Neural cell (in vitro differentiated cells): ENCODE measurements at regions not wholly inside any gene's neighbourhood (a gene's known extent, or its start where the extent isn't known, plus 50 kb on each side); places are given as distances from the start of the nearest gene placed in this dataset.

Experiments
- H2AFZ ChIP-seq: fragments of 200-600, 300-800 bp; sonication (generic), shearing (Covaris generic); 2 replicates; pipeline ENCODE4 v1.6.0; 2014; ENCODE audit warnings: low read depth, mild to moderate bottlenecking, antibody characterized with exemption, low read length, moderate library complexity
- H3F3A ChIP-seq: fragments of 200-600 bp; shearing (Covaris generic); 2 replicates; pipeline ENCODE4 v1.6.1; 2016; ENCODE audit warnings: mild to moderate bottlenecking, moderate library complexity, mixed read lengths, antibody characterized with exemption, low read length; ENCODE audit not compliant: insufficient read depth, poor library complexity, severe bottlenecking
- H3K27ac ChIP-seq: fragments of 200-600, 300-800 bp; sonication (generic), shearing (Covaris generic); 2 replicates; pipeline ENCODE4 v1.5.1; 2014; ENCODE audit warnings: mild to moderate bottlenecking, low read length, moderate library complexity
- H3K27me3 ChIP-seq: fragments of 300-800, 200-600 bp; sonication (generic), shearing (Covaris generic); 2 replicates; pipeline ENCODE4 v1.6.0; 2014; ENCODE audit warnings: mild to moderate bottlenecking, low read depth, low read length, moderate library complexity; ENCODE audit not compliant: insufficient read depth
- H3K36me3 ChIP-seq: fragments of 300-800, 200-600 bp; sonication (generic), shearing (Covaris generic); 2 replicates; pipeline ENCODE4 v1.5.1; 2014; ENCODE audit warnings: mild to moderate bottlenecking, antibody characterized with exemption, low read length, moderate library complexity; ENCODE audit not compliant: insufficient read depth
- H3K4me2 ChIP-seq: fragments of 300-800, 200-600 bp; sonication (generic), shearing (Covaris generic); 2 replicates; pipeline ENCODE4 v1.6.0; 2014; ENCODE audit warnings: mild to moderate bottlenecking, low read length
- H3K4me3 ChIP-seq: fragments of 300-800, 200-600 bp; sonication (generic), shearing (Covaris generic); 2 replicates; pipeline ENCODE4 v1.5.1; 2014; ENCODE audit warnings: mild to moderate bottlenecking, low read length, moderate library complexity
- H3K79me2 ChIP-seq: fragments of 200-600 bp; shearing (Covaris generic); replicated peaks from 2 replicates; pipeline ENCODE4 v1.6.0; 2014; ENCODE audit warnings: mild to moderate bottlenecking, low read length, moderate library complexity; ENCODE audit not compliant: insufficient read depth
- H3K9ac ChIP-seq: fragments of 300-800, 200-600 bp; sonication (generic), shearing (Covaris generic); 2 replicates; pipeline ENCODE4 v1.6.1; 2016; ENCODE audit warnings: mild to moderate bottlenecking, low read length, mixed read lengths
- H3K9me2 ChIP-seq: fragments of 200-600 bp; shearing (Covaris generic); 2 replicates; pipeline ENCODE4 v1.6.1; 2016; ENCODE audit warnings: mild to moderate bottlenecking, low read length, mixed read lengths; ENCODE audit not compliant: insufficient read depth
- H3K9me3 ChIP-seq: fragments of 200-600, 300-800 bp; sonication (generic), shearing (Covaris generic); 2 replicates; pipeline ENCODE4 v1.6.1; 2016; ENCODE audit warnings: mild to moderate bottlenecking, mixed run types, low read length, moderate library complexity, mixed read lengths
- H4K20me1 ChIP-seq: fragments of 200-600 bp; shearing (Covaris generic); 2 replicates; pipeline ENCODE4 v1.6.1; 2016; ENCODE audit warnings: mild to moderate bottlenecking, mixed run types; ENCODE audit not compliant: insufficient read depth
- CTCF ChIP-seq: fragments of 450-650 bp; IDR thresholded peaks from 2 replicates; pipeline ENCODE4 v1.5.1; 2014; ENCODE audit warnings: antibody characterized with exemption, mild to moderate bottlenecking, moderate library complexity; ENCODE audit not compliant: poor library complexity, severe bottlenecking
- EP300 ChIP-seq: fragments of 450-650 bp; conservative IDR thresholded peaks from 2 replicates; pipeline ENCODE4 v1.6.1; 2014; ENCODE audit warnings: antibody characterized with exemption, mild to moderate bottlenecking, moderate library complexity; ENCODE audit not compliant: poor library complexity, severe bottlenecking
- EZH2 ChIP-seq: fragments of 200-600, 300-800 bp; shearing (Covaris generic), sonication (generic); IDR thresholded peaks from 2 replicates; pipeline ENCODE4 v1.6.1; 2014; ENCODE audit warnings: antibody characterized with exemption, low read length, borderline replicate concordance, mild to moderate bottlenecking; ENCODE audit not compliant: insufficient read depth, poor library complexity, severe bottlenecking
- MXI1 ChIP-seq: fragments of 450-650 bp; conservative IDR thresholded peaks from 2 replicates; pipeline ENCODE4 v1.6.1; 2014; ENCODE audit warnings: antibody characterized with exemption, mild to moderate bottlenecking; ENCODE audit not compliant: poor library complexity, severe bottlenecking
- POLR2AphosphoS5 ChIP-seq: IDR thresholded peaks from 2 replicates; pipeline ENCODE4 v1.6.1; 2012
- RAD21 ChIP-seq: fragments of 450-650 bp; conservative IDR thresholded peaks from 2 replicates; pipeline ENCODE4 v1.6.1; 2014; ENCODE audit warnings: antibody characterized with exemption, mild to moderate bottlenecking, moderate library complexity
- REST ChIP-seq: IDR thresholded peaks from 2 replicates; pipeline ENCODE4 v1.6.1; 2012; ENCODE audit warnings: borderline replicate concordance
- SMC3 ChIP-seq: fragments of 450-650 bp; conservative IDR thresholded peaks from 2 replicates; pipeline ENCODE4 v1.6.1; 2014; ENCODE audit warnings: antibody characterized with exemption, mild to moderate bottlenecking, moderate library complexity; ENCODE audit not compliant: poor library complexity
- TAF1 ChIP-seq: IDR thresholded peaks from 2 replicates; pipeline ENCODE4 v1.6.1; 2012; ENCODE audit warnings: low read depth

- H2AFZ ChIP-seq: no peak overlapping the region
These were observed 153.0 kb upstream of the TMTC4 start for GRCh38 chr13:100827489-100828176.

GRCh38 chr13:100826441-100826840 is 151.8 kb upstream of the TMTC4 start:
- H3K9me3 ChIP-seq: no peaks in the 10 kb centered on the region
- no peak overlapping the region for H2AFZ ChIP-seq
- H3K4me2 ChIP-seq: no peak overlapping the region
- H3K27me3 ChIP-seq: no peaks in the 10 kb centered on the region
- no peaks in the 10 kb centered on the region for H3K36me3 ChIP-seq
- H3K4me3 ChIP-seq: no peak overlapping the region
- no peaks in the 10 kb centered on the region for H3F3A ChIP-seq
- no peaks in the 10 kb centered on the region for H3K9me2 ChIP-seq
- no peak overlapping the region for H3K9ac ChIP-seq
- no peak overlapping the region for H3K27ac ChIP-seq
- H3K79me2 ChIP-seq: no peaks in the 10 kb centered on the region
- no peak for TF ChIP-seq REST
- no peaks in the 10 kb centered on the region for H4K20me1 ChIP-seq

More at GRCh38 chr13:100827489-100828176, 153.0 kb upstream of the TMTC4 start:
- no peaks in the 10 kb centered on the region for H3F3A ChIP-seq
- H3K36me3 ChIP-seq: no peaks in the 10 kb centered on the region
- H4K20me1 ChIP-seq: no peaks in the 10 kb centered on the region
- no peaks in the 10 kb centered on the region for H3K27me3 ChIP-seq
- no peak overlapping the region for H3K9ac ChIP-seq
- no peak overlapping the region for H3K4me3 ChIP-seq
- no peak for TF ChIP-seq RAD21
- TF ChIP-seq EP300: no peak
- no peak for TF ChIP-seq REST
- no peak for TF ChIP-seq TAF1
- no peak for TF ChIP-seq SMC3
- TF ChIP-seq EZH2: no peak
- no peak for TF ChIP-seq CTCF
- no peak for TF ChIP-seq MXI1
- TF ChIP-seq POLR2AphosphoS5: no peak
- no peaks in the 10 kb centered on the region for H3K9me3 ChIP-seq
- no peak overlapping the region for H3K4me2 ChIP-seq
- H3K9me2 ChIP-seq: no peaks in the 10 kb centered on the region
- no peak overlapping the region for H3K27ac ChIP-seq
- H3K79me2 ChIP-seq: no peaks in the 10 kb centered on the region
